WTC11 (cell line): ENCODE measurements at regions not wholly inside any gene's neighbourhood (a gene's known extent, or its start where the extent isn't known, plus 50 kb on each side); places are given as distances from the start of the nearest gene placed in this dataset.

Source experiments
- ATAC-seq: fragments of 200-7000 bp; cut with Tn5 transposase; 2 replicates; pipeline ENCODE4 v1.10.0; 2021; ENCODE audit warnings: mild to moderate bottlenecking, moderate library complexity
- CTCF ChIA-PET: fragments of 300-600 bp; sonication (Branson Sonifier 250); formaldehyde crosslinking; loops from one replicate; lab custom pipeline; 2021; ENCODE audit warnings: antibody characterized with exemption; lab: Charles Lee
- POLR2A ChIA-PET: fragments of 350-600 bp; sonication (Branson Sonifier 250); formaldehyde crosslinking; loops from one replicate; lab custom pipeline; 2021; ENCODE audit warnings: antibody characterized with exemption; lab: Charles Lee
- DNase-seq: peaks from one replicate; pipeline ENCODE4 v3.0.0; 2021; ENCODE audit warnings: low spot score
- H3K27ac Mint-ChIP-seq: 2 replicates; pipeline ENCODE4 v1.8.0; 2021; ENCODE audit warnings: mixed read lengths
- H3K27me3 Mint-ChIP-seq: 2 replicates; pipeline ENCODE4 v1.8.0; 2021; ENCODE audit warnings: low read depth, mild to moderate bottlenecking, moderate library complexity, mixed read lengths
- H3K36me3 Mint-ChIP-seq: 2 replicates; pipeline ENCODE4 v1.8.0; 2021; ENCODE audit warnings: mixed read lengths
- H3K4me1 Mint-ChIP-seq: 2 replicates; pipeline ENCODE4 v1.8.0; 2022; ENCODE audit warnings: mixed read lengths
- H3K4me3 Mint-ChIP-seq: 2 replicates; pipeline ENCODE4 v1.8.0; 2021; ENCODE audit warnings: mild to moderate bottlenecking, moderate library complexity, mixed read lengths
- H3K9me3 Mint-ChIP-seq: 2 replicates; pipeline ENCODE4 v1.8.0; 2021; ENCODE audit warnings: mixed read lengths
- ATF1 ChIP-seq: sonication (generic); formaldehyde crosslinking; IDR thresholded peaks from 2 replicates; pipeline ENCODE4 v1.8.1; 2023; ENCODE audit warnings: mild to moderate bottlenecking, moderate library complexity, missing genetic modification reagents
- CTCF ChIP-seq: fragments of 200-600 bp; IDR thresholded peaks from 2 replicates; pipeline ENCODE4 v1.8.0; 2022; ENCODE audit warnings: antibody characterized with exemption
- ELF4 ChIP-seq: sonication (generic); formaldehyde crosslinking; IDR thresholded peaks from 2 replicates; pipeline ENCODE4 v1.8.1; 2022; ENCODE audit warnings: low read depth, mild to moderate bottlenecking, moderate library complexity, missing genetic modification reagents
- ETV6 ChIP-seq: sonication (generic); formaldehyde crosslinking; IDR thresholded peaks from 2 replicates; pipeline ENCODE4 v1.8.1; 2022; ENCODE audit warnings: mild to moderate bottlenecking, missing genetic modification reagents
- FOXP1 ChIP-seq: sonication (generic); formaldehyde crosslinking; IDR thresholded peaks from 2 replicates; pipeline ENCODE4 v1.8.0; 2022; ENCODE audit warnings: missing genetic modification reagents, mild to moderate bottlenecking, moderate library complexity, borderline replicate concordance
- GTF2I ChIP-seq: fragments of 250-450 bp; sonication (Bioruptor Pico); conservative IDR thresholded peaks from 2 replicates; pipeline ENCODE4 v1.4.0; 2021; ENCODE audit warnings: mild to moderate bottlenecking
- IRF1 ChIP-seq: sonication (generic); formaldehyde crosslinking; IDR thresholded peaks from 2 replicates; pipeline ENCODE4 v1.8.0; 2023; ENCODE audit warnings: missing genetic modification reagents
- NFE2L1 ChIP-seq: sonication (generic); formaldehyde crosslinking; IDR thresholded peaks from 2 replicates; pipeline ENCODE4 v1.8.1; 2023; ENCODE audit warnings: missing genetic modification reagents
- NR1H2 ChIP-seq: sonication (generic); formaldehyde crosslinking; IDR thresholded peaks from 2 replicates; pipeline ENCODE4 v1.9.0; 2021; ENCODE audit warnings: mild to moderate bottlenecking, moderate library complexity, missing genetic modification reagents
- NR3C1 ChIP-seq: sonication (generic); formaldehyde crosslinking; conservative IDR thresholded peaks from 2 replicates; pipeline ENCODE4 v1.8.1; 2023; ENCODE audit warnings: low read depth, mild to moderate bottlenecking, missing genetic modification reagents
- PRDM15 ChIP-seq: sonication (generic); formaldehyde crosslinking; IDR thresholded peaks from 2 replicates; pipeline ENCODE4 v1.8.0; 2022; ENCODE audit warnings: missing genetic modification reagents
- SOX15 ChIP-seq: fragments of 250-450 bp; sonication (Bioruptor Pico); IDR thresholded peaks from 2 replicates; pipeline ENCODE4 v1.9.0; 2021; ENCODE audit warnings: mild to moderate bottlenecking
- TEAD1 ChIP-seq: sonication (generic); formaldehyde crosslinking; IDR thresholded peaks from 2 replicates; pipeline ENCODE4 v1.8.0; 2022; ENCODE audit warnings: mild to moderate bottlenecking, missing genetic modification reagents
- USF2 ChIP-seq: sonication (generic); formaldehyde crosslinking; IDR thresholded peaks from 2 replicates; pipeline ENCODE4 v1.8.1; 2023; ENCODE audit warnings: mild to moderate bottlenecking, missing genetic modification reagents, moderate library complexity
- ZNF138 ChIP-seq: sonication (generic); formaldehyde crosslinking; conservative IDR thresholded peaks from 2 replicates; pipeline ENCODE4 v1.8.1; 2022; ENCODE audit warnings: mild to moderate bottlenecking, moderate library complexity, missing genetic modification reagents
- ZNF317 ChIP-seq: sonication (generic); formaldehyde crosslinking; IDR thresholded peaks from 2 replicates; pipeline ENCODE4 v1.8.1; 2023; ENCODE audit warnings: low read depth, mild to moderate bottlenecking, moderate library complexity, missing genetic modification reagents, borderline replicate concordance
- ZNF416 ChIP-seq: fragments of 250-450 bp; sonication (Bioruptor Pico); IDR thresholded peaks from 2 replicates; pipeline ENCODE4 v1.9.0; 2021; ENCODE audit warnings: mild to moderate bottlenecking, inconsistent platforms
- TF ChIP-seq, protein P1 (sequence below): sonication (generic); formaldehyde crosslinking; IDR thresholded peaks from 2 replicates; pipeline ENCODE4 v1.8.0; 2023; ENCODE audit warnings: missing genetic modification reagents, mild to moderate bottlenecking, borderline replicate concordance
- TF ChIP-seq, protein P2 (sequence below): fragments of 250-450 bp; sonication (Bioruptor Pico); IDR thresholded peaks from 2 replicates; pipeline ENCODE4 v1.9.0; 2021; ENCODE audit warnings: mild to moderate bottlenecking

DNA sequence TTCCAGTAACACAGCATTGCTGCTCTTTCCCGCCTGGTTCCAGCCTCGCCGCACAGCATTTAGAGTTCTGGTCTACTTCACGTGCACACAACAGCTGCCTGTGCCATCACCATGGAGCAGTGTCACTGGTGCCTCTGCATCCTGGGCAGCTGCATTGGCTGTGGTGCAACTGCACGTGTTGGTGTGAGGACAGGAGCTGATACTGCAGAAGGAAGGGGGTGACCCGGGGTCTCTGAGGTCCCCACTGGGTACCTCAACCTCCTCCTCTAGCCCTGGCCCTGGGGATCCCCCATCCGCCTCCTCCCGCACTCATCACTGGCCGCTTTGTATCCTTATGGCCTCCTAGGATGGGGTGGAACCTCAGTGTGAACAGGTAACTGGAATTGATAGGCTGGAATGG lies 112.5 kb downstream of the SOX1 start:
- H3K36me3 Mint-ChIP-seq: no peaks in the 10 kb centered on the region; the same call in 1 of the 2 replicates

GRCh38 chr13:112179995-112180394 lies 113.0 kb downstream of the SOX1 start:
- Mint-ChIP-seq H3K27me3 (no peaks in the 10 kb centered on the region; the same call in 1 of the 2 replicates), H3K27ac (no peak overlapping the region), H3K4me1 (peaks cover 4% of the 10 kb centered on the region; the same call in 1 of the 2 replicates), H3K4me3 (no peak overlapping the region), H3K9me3 (peaks cover 2% of the 10 kb centered on the region), H3K36me3 (no peaks in the 10 kb centered on the region)
- ChIA-PET POLR2A (no interaction called here), CTCF (no interaction called here)
- DNase-seq: no peak
- TF ChIP-seq ZNF138 (CRISPR knock-in tag) (no peak), IRF1 (no peak), CTCF (no peak), ELF4 (no peak), GTF2I (no peak), NFE2L1 (CRISPR knock-in tag) (no peak), NR1H2 (no peak), ETV6 (CRISPR knock-in tag) (no peak), SOX15 (CRISPR knock-in tag) (no peak), NR3C1 (CRISPR knock-in tag) (no peak)
- ATAC-seq: no peak

More for the DNA sequence above, 112.5 kb downstream of the SOX1 start:
- Mint-ChIP-seq H3K27me3 (no peaks in the 10 kb centered on the region; the same call in 1 of the 2 replicates), H3K27ac (no peak overlapping the region), H3K9me3 (peaks cover 8% of the 10 kb centered on the region), H3K4me1 (peaks cover 4% of the 10 kb centered on the region; the same call in 1 of the 2 replicates), H3K4me3 (no peak overlapping the region)
- ChIA-PET POLR2A (no interaction called here), CTCF (no interaction called here)
- ATAC-seq (no peak), DNase-seq (no peak)
- TF ChIP-seq ATF1 (CRISPR knock-in tag): no peak
- TF ChIP-seq ZNF317: no peak

DNA sequence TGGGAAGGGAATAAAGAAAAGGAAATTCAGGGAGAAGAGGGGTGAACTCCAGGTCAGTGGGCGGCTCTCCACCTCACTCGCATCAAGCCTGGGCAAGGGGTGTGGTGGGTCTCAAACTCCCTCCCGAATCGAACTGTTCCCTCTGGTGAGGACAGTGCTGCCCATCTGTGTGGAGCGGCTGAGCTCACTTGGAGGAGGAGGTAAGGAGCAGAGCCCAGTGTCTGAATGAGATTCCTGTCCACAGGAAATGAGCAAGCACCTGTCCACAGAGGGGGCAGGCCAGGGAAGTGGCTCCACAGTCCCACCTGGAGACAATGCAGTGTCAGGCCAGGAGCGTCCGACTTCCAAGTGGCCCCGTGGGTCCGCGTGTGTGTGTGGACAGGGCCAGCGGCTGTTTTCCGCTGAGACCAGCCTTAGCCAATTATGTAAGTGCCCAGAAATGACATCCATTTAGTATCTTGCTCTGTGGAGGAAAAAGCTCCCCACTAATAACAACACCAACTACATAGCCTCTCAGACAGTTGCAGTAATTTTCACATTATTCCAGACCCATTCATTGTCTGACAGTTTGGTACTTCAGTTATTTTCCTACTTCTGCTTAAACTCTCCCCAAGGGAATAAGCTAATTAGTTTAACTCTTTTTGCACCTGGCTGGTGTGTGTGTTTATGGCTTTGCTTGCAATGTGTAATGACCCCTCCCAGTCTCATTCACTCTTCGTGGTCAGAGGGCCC lies 114.6 kb downstream of the SOX1 start:
- Mint-ChIP-seq H3K27me3 (no peaks in the 10 kb centered on the region; the same call in 1 of the 2 replicates), H3K9me3 (no peaks in the 10 kb centered on the region), H3K27ac (no peak overlapping the region), H3K36me3 (no peaks in the 10 kb centered on the region), H3K4me3 (no peak overlapping the region), H3K4me1 (peaks cover 4% of the 10 kb centered on the region; the same call in 1 of the 2 replicates)
- DNase-seq (no peak), ATAC-seq (no peak)
- ChIA-PET POLR2A (no interaction called here), CTCF (no interaction called here)
- TF ChIP-seq SOX15 (CRISPR knock-in tag) (no peak), ZNF317 (no peak), PRDM15 (CRISPR knock-in tag) (no peak), ZNF416 (CRISPR knock-in tag) (no peak), ATF1 (CRISPR knock-in tag) (no peak), USF2 (CRISPR knock-in tag) (no peak), FOXP1 (CRISPR knock-in tag) (no peak), TEAD1 (CRISPR knock-in tag) (no peak)
- TF ChIP-seq, protein P1, sequence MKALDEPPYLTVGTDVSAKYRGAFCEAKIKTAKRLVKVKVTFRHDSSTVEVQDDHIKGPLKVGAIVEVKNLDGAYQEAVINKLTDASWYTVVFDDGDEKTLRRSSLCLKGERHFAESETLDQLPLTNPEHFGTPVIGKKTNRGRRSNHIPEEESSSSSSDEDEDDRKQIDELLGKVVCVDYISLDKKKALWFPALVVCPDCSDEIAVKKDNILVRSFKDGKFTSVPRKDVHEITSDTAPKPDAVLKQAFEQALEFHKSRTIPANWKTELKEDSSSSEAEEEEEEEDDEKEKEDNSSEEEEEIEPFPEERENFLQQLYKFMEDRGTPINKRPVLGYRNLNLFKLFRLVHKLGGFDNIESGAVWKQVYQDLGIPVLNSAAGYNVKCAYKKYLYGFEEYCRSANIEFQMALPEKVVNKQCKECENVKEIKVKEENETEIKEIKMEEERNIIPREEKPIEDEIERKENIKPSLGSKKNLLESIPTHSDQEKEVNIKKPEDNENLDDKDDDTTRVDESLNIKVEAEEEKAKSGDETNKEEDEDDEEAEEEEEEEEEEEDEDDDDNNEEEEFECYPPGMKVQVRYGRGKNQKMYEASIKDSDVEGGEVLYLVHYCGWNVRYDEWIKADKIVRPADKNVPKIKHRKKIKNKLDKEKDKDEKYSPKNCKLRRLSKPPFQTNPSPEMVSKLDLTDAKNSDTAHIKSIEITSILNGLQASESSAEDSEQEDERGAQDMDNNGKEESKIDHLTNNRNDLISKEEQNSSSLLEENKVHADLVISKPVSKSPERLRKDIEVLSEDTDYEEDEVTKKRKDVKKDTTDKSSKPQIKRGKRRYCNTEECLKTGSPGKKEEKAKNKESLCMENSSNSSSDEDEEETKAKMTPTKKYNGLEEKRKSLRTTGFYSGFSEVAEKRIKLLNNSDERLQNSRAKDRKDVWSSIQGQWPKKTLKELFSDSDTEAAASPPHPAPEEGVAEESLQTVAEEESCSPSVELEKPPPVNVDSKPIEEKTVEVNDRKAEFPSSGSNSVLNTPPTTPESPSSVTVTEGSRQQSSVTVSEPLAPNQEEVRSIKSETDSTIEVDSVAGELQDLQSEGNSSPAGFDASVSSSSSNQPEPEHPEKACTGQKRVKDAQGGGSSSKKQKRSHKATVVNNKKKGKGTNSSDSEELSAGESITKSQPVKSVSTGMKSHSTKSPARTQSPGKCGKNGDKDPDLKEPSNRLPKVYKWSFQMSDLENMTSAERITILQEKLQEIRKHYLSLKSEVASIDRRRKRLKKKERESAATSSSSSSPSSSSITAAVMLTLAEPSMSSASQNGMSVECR (CRISPR knock-in tag): no peak
- TF ChIP-seq, protein P2, sequence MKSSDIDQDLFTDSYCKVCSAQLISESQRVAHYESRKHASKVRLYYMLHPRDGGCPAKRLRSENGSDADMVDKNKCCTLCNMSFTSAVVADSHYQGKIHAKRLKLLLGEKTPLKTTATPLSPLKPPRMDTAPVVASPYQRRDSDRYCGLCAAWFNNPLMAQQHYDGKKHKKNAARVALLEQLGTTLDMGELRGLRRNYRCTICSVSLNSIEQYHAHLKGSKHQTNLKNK (CRISPR knock-in tag): no peak
